ENCODE measurements at regions not wholly inside any gene's neighbourhood (a gene's known extent, or its start where the extent isn't known, plus 50 kb on each side); places are given as distances from the start of the nearest gene placed in this dataset.

DNA sequence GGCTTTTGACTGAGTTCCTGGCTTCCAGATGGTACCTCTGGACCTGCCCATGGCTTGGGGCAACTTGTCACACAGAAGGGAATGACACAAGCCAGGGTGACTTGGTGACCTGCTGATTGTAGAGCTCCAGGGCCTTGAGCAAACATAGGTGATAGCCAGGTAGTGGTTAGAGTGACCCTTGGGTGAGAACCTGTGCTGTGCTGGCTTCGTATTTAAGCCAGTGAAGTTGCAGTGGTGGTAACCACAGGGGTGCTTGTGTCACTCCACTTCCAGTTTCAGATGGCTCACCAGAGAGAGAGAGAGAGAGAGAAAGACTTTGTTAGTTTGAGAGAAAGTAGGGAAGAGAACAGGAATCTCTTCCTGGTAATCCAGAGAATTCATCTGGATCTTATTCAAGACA lies 471.6 kb downstream of the ZIC3 start:
- CTCF ChIA-PET = no interaction called here
- H3K4me3 ChIP-seq (ENCODE audit: low read depth, low read length) = no peak overlapping the region
- H3K4me1 ChIP-seq (ENCODE audit: control insufficient read depth, insufficient read depth, low read length) = no peaks in the 10 kb centered on the region
- no peak overlapping the region for H3K27ac ChIP-seq (ENCODE audit: extremely low read depth, low read depth, low read length)
- POLR2A ChIA-PET = no interaction called here
- H3K9me3 ChIP-seq (ENCODE audit: control insufficient read depth, insufficient read depth, low read depth, low read length) = no peaks in the 10 kb centered on the region
- TF ChIP-seq ZNF623 (tag by site-specific recombination; IDR thresholded peaks at IDR 0.05) (no peak), ZNF37A (tag by site-specific recombination; IDR thresholded peaks at IDR 0.05) (no peak), OSR2 (tag by site-specific recombination; IDR thresholded peaks at IDR 0.05) (no peak), ZNF121 (tag by site-specific recombination; IDR thresholded peaks at IDR 0.05) (no peak), ZNF843 (tag by site-specific recombination; IDR thresholded peaks at IDR 0.05) (no peak), ZNF221 (tag by site-specific recombination; IDR thresholded peaks at IDR 0.05; ENCODE audit: borderline replicate concordance) (no peak), ZNF596 (tag by site-specific recombination; IDR thresholded peaks at IDR 0.05) (no peak), SALL2 (tag by site-specific recombination; IDR thresholded peaks at IDR 0.05; ENCODE audit: borderline replicate concordance) (no peak), REPIN1 (tag by site-specific recombination; IDR thresholded peaks at IDR 0.05; ENCODE audit: low read depth) (no peak), ZNF621 (tag by site-specific recombination; IDR thresholded peaks at IDR 0.05) (no peak), ZFP3 (tag by site-specific recombination; IDR thresholded peaks at IDR 0.05; ENCODE audit: low read depth) (no peak)
- TF ChIP-seq, protein P1, sequence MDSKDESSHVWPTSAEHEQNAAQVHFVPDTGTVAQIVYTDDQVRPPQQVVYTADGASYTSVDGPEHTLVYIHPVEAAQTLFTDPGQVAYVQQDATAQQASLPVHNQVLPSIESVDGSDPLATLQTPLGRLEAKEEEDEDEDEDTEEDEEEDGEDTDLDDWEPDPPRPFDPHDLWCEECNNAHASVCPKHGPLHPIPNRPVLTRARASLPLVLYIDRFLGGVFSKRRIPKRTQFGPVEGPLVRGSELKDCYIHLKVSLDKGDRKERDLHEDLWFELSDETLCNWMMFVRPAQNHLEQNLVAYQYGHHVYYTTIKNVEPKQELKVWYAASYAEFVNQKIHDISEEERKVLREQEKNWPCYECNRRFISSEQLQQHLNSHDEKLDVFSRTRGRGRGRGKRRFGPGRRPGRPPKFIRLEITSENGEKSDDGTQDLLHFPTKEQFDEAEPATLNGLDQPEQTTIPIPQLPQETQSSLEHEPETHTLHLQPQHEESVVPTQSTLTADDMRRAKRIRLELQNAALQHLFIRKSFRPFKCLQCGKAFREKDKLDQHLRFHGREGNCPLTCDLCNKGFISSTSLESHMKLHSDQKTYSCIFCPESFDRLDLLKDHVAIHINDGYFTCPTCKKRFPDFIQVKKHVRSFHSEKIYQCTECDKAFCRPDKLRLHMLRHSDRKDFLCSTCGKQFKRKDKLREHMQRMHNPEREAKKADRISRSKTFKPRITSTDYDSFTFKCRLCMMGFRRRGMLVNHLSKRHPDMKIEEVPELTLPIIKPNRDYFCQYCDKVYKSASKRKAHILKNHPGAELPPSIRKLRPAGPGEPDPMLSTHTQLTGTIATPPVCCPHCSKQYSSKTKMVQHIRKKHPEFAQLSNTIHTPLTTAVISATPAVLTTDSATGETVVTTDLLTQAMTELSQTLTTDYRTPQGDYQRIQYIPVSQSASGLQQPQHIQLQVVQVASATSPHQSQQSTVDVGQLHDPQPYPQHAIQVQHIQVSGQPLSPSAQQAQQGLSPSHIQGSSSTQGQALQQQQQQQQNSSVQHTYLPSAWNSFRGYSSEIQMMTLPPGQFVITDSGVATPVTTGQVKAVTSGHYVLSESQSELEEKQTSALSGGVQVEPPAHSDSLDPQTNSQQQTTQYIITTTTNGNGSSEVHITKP (tag by site-specific recombination; IDR thresholded peaks at IDR 0.05) = no peak
- TF ChIP-seq, protein P2, sequence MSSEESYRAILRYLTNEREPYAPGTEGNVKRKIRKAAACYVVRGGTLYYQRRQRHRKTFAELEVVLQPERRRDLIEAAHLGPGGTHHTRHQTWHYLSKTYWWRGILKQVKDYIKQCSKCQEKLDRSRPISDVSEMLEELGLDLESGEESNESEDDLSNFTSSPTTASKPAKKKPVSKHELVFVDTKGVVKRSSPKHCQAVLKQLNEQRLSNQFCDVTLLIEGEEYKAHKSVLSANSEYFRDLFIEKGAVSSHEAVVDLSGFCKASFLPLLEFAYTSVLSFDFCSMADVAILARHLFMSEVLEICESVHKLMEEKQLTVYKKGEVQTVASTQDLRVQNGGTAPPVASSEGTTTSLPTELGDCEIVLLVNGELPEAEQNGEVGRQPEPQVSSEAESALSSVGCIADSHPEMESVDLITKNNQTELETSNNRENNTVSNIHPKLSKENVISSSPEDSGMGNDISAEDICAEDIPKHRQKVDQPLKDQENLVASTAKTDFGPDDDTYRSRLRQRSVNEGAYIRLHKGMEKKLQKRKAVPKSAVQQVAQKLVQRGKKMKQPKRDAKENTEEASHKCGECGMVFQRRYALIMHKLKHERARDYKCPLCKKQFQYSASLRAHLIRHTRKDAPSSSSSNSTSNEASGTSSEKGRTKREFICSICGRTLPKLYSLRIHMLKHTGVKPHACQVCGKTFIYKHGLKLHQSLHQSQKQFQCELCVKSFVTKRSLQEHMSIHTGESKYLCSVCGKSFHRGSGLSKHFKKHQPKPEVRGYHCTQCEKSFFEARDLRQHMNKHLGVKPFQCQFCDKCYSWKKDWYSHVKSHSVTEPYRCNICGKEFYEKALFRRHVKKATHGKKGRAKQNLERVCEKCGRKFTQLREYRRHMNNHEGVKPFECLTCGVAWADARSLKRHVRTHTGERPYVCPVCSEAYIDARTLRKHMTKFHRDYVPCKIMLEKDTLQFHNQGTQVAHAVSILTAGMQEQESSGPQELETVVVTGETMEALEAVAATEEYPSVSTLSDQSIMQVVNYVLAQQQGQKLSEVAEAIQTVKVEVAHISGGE (tag by site-specific recombination; conservative IDR thresholded peaks at IDR 0.05; ENCODE audit: low read depth) = no peak
- TF ChIP-seq, protein P3, sequence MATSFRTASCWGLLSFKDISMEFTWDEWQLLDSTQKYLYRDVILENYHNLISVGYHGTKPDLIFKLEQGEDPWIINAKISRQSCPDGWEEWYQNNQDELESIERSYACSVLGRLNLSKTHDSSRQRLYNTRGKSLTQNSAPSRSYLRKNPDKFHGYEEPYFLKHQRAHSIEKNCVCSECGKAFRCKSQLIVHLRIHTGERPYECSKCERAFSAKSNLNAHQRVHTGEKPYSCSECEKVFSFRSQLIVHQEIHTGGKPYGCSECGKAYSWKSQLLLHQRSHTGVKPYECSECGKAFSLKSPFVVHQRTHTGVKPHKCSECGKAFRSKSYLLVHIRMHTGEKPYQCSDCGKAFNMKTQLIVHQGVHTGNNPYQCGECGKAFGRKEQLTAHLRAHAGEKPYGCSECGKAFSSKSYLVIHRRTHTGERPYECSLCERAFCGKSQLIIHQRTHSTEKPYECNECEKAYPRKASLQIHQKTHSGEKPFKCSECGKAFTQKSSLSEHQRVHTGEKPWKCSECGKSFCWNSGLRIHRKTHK (tag by site-specific recombination; IDR thresholded peaks at IDR 0.05) = no peak
- H3K36me3 ChIP-seq (ENCODE audit: control insufficient read depth in 2 of 2, insufficient read depth in 1 of 2, low read length in 2 of 2) = no peaks in the 10 kb centered on the region

DNA sequence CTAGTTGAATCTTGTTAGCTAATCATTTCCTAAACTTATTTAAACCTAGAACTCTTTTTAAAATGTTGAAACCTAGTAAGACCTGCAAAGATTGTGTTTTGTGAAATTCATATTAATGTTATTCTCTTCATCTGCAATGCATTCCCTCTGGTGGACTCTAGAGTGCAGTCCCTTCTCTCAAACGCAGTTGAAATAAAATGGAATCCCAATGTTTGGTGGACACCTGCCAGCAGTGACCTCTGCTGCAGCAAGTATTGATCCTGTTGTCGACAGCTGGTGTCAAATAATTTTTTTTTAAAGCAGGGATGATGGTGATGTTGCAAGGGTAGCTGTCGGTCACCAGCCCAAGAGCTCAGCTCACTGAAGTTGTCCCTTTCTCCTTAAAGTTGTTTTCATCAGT lies 492.0 kb downstream of the ZIC3 start:
- Histone ChIP-seq H3K4me1 (ENCODE audit: control insufficient read depth, insufficient read depth, low read length) (no peaks in the 10 kb centered on the region), H3K9me3 (ENCODE audit: control insufficient read depth, insufficient read depth, low read depth, low read length) (no peaks in the 10 kb centered on the region), H3K27ac (ENCODE audit: extremely low read depth, low read depth, low read length) (no peak overlapping the region), H3K36me3 (ENCODE audit: control insufficient read depth in 2 of 2, insufficient read depth in 1 of 2, low read length in 2 of 2) (no peaks in the 10 kb centered on the region), H3K4me3 (ENCODE audit: low read depth, low read length) (no peak overlapping the region)
- CTCF ChIA-PET = no interaction called here
- POLR2A ChIA-PET = no interaction called here
- TF ChIP-seq ZNF121 (tag by site-specific recombination; IDR thresholded peaks at IDR 0.05) = no peak
- TF ChIP-seq ZNF37A (tag by site-specific recombination; IDR thresholded peaks at IDR 0.05) = no peak
- TF ChIP-seq SP2 (tag by site-specific recombination; IDR thresholded peaks at IDR 0.05) = no peak
- no peak for TF ChIP-seq ZNF48 (tag by site-specific recombination; IDR thresholded peaks at IDR 0.05)
- TF ChIP-seq, protein P4, sequence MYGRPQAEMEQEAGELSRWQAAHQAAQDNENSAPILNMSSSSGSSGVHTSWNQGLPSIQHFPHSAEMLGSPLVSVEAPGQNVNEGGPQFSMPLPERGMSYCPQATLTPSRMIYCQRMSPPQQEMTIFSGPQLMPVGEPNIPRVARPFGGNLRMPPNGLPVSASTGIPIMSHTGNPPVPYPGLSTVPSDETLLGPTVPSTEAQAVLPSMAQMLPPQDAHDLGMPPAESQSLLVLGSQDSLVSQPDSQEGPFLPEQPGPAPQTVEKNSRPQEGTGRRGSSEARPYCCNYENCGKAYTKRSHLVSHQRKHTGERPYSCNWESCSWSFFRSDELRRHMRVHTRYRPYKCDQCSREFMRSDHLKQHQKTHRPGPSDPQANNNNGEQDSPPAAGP (tag by site-specific recombination; IDR thresholded peaks at IDR 0.05) = no peak
- TF ChIP-seq ZNF114 (tag by site-specific recombination; IDR thresholded peaks at IDR 0.05) = no peak
- no peak for TF ChIP-seq GLIS2 (tag by site-specific recombination; IDR thresholded peaks at IDR 0.05)
- no peak for TF ChIP-seq ZNF23 (tag by site-specific recombination; IDR thresholded peaks at IDR 0.05; ENCODE audit: borderline replicate concordance)
- TF ChIP-seq ZNF560 (tag by site-specific recombination; IDR thresholded peaks at IDR 0.05; ENCODE audit: borderline replicate concordance) = no peak
- no peak for TF ChIP-seq ZBTB48 (tag by site-specific recombination; IDR thresholded peaks at IDR 0.05)
- no peak for TF ChIP-seq ZNF350 (tag by site-specific recombination; IDR thresholded peaks at IDR 0.05)
- TF ChIP-seq ZNF112 (tag by site-specific recombination; IDR thresholded peaks at IDR 0.05) = no peak
- TF ChIP-seq, protein P5, sequence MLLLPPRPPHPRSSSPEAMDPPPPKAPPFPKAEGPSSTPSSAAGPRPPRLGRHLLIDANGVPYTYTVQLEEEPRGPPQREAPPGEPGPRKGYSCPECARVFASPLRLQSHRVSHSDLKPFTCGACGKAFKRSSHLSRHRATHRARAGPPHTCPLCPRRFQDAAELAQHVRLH (tag by site-specific recombination; IDR thresholded peaks at IDR 0.05) = no peak
- no peak for TF ChIP-seq ZNF335 (tag by site-specific recombination; conservative IDR thresholded peaks at IDR 0.05)
- TF ChIP-seq ZNF426 (tag by site-specific recombination; IDR thresholded peaks at IDR 0.05) = no peak
- TF ChIP-seq ZBTB1 (tag by site-specific recombination; IDR thresholded peaks at IDR 0.05) = no peak
